GM21381 (cell line): ENCODE measurements at regions not wholly inside any gene's neighbourhood (a gene's known extent, or its start where the extent isn't known, plus 50 kb on each side); places are given as distances from the start of the nearest gene placed in this dataset.

Source experiments
- ATAC-seq: cut with Tn5 transposase; IDR thresholded peaks from one replicate; pipeline ENCODE4 v1.9.1; 2021; ENCODE audit warnings: mild to moderate bottlenecking, moderate library complexity; ENCODE audit not compliant: unreplicated experiment

DNA sequence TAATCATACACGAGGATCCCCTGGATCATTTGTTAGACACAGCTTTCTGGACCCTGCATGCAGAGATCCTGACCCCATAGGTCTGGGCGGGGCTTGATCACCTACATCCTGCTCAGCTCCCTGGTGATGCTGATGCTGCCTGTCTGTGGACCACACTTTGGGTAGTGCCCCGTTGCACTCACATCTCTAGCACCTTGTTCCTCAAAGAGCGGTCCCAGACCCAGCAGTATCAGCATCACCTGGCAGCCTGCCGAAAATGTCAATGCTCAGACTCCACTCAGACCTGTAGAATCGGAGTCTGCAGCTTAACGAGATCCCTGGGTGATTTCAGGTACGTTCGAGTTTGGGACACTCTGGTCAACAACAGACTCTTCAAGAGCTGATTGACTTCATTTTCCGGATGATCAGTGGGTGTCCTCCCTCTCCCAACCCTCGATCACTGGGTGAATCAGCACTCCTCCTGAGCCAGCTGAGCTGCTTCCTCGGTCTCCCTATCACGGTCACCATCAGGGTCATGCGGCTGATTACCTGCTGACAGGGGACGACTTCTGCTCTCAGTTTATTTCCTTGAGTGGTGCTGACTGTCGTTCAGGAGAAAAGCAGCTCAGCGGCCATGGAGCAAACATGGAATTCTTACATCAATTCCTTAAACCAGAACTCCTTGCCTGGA lies 150.6 kb upstream of the RAB12 start:
- ATAC-seq: no peak

DNA sequence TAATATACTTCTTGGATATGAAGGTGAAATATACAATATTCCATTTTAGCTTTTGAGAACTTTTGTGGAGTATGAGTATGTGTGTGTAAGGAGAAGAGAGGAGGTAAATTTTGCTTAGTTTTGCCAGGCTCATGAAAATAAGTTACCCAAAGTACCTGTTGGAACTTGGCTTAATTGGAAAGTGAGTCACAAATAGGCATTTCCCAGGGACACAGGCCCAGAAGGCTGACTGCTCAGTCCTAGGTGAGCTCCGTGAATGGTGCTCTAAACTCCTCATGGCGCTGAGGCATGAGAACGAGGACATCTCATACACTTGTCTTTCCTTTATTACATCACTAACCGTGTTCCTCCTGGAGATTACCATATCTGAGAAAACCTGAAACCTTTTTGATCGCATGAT lies 148.5 kb upstream of the RAB12 start:
- no peak for ATAC-seq

DNA sequence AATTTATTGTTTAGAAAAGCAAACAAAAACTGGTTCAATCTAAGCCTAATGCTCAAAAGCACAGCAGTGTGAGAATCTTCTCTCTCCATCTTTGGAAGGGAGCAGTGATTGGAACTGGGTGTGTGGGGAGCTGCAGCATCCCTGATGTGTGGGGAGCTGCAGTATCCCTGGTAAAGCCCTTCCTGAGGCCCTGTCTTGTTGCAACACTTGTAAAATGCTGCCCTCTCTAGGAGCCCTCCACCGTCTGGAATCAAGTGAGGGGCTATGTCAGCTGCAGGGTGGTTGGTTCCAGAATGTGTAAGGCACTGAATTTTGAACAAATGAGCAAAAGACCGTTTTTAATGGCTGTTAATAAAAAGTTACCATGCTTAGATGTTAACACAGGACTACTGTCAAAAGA lies 147.7 kb upstream of the RAB12 start:
- no peak for ATAC-seq

DNA sequence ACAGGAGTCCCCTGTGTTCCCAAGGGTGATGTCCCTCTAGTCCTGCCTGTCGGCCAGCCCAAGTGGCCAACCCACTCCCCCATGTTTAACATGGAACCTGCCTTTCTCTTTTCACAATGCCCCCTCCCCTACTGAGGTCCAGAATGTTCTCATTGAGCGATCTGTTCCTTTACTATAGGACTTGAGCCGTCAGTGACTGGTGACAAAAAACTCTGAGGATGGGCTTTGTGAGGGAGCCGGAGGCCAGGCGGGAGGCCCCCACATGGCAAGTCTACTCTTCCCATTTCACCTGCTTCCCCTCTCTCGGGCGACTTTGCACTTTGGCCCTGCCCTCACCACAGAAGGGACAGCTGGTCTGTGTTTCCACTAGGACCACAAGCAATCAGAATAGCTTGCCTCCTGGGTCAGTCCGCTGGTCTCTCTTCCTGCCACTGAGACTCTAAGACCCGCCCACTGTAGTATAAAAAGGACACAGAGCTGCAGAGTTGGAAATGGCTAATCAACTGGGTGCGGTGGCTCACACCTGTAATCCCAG lies 146.5 kb upstream of the RAB12 start:
- ATAC-seq: no peak

DNA sequence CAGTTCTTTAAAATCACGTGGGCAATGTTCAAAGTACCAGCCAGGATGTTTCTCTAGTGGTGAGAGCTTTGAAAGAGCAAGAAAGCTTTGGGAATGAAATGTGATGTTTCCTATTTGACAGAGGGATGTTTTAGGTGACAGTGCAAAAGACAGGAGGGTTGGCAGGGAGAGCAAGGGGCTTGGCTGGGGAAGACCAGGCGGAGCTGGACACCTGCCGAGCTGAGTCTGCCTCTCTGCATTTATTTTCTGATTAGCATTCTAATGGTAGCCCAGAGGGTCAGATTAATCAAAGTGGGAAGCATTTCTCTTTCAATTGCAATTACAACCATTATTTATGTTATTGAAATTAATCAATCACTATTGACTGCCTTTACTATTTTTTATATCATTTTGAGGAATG lies 145.4 kb upstream of the RAB12 start:
- no peak for ATAC-seq

DNA sequence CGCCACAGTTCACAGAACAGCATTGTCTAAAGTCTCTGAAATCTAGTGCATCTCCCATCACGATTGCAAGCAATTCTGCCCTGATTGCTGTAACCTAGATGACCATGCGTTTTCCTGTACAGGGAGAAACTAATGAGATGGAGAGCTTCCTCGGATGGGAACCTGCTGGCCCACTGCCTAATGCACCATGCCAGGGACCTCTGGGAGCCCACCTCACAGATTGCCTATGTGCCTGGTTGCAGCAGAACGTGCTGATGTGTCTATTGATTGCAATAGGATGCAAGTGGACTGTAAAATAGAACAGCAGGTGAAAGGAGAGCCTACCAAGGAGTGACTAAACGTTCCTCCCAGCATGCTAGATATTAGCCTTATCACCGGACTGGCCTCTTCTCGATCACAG lies 141.0 kb upstream of the RAB12 start:
- ATAC-seq: no peak

DNA sequence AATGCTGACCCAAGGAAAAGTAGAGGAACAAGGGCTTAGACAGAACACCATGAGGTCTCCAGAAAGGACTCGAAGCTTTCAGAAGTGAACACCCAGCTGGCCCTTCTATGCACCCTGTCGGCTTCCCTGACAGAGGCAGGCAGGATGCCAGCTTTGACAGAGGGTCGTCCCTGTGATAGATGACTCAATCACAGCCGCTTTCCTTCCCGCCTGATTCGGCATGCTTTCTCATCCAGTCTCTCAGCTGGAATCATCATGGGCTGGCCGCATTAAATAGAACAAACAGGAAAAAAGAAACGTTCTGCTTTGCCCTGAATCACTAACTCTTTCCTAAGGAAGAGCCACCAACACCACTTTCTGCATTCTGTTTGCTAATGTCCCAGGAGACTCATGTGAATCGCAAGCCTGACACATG lies 140.3 kb upstream of the RAB12 start:
- no peak for ATAC-seq

DNA sequence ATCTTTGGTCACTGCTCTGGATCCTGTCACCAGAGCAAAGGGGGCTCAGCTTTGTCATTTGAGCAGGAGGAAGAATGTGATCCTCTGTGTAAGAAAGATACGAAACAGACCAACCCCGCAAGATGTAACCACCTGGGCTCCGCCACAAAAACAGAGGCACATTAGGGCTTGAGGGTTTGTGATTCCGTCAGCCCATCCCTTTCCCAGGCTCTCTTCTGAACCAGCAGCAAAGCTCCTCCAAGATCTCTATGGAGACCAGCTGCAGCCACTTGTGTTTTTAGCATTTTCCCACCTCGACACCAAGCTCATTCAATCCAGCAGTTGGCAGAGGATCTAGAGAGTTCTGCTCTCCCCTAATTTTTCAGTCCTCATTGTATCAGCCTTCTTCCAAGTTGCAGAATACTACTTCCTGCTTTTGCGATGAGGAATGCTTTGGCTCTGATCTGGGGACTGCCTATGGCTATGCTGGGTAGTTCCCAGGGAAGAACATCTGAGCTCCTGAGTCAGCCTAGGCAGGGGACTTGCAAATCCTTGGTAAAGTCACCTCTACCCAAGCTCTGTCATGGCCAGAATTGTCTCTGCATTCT lies 139.6 kb upstream of the RAB12 start:
- no peak for ATAC-seq

DNA sequence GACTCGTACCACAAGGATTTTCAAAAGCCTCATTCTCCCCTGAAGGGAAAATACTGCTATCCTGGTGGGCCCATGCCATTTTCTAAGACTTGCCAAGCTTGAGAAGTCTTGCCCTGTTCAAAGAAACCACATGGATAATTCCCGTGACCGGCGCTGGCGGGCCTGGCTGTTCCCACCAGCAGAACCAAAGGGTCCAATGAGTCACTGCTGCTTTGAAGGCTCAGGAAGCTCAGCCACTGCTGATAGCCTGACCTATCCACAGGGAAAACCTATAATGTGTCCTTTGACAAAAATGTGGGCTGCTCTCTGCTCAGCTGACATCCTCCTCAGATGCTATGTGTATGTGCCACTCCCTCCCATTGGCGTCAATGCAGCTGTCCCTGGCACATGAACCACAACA lies 137.9 kb upstream of the RAB12 start:
- no peak for ATAC-seq

DNA sequence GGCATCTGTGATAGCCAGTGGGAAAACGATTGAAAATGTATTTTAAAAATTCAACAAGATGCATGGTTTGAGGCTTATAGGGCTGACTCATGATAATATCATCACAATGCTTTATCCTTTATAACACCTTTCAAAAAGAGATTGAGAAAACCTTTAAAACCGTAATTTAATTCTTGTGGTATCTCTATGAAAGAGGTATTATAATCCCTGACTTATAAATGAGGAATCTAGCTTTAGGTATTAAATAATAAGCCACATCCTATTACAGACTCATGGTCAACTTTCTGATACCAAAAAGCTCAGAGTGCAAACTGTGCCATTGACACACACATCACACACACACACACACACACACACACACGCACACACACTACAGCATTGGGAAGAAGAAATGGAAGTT lies 134.6 kb upstream of the RAB12 start:
- no peak for ATAC-seq

DNA sequence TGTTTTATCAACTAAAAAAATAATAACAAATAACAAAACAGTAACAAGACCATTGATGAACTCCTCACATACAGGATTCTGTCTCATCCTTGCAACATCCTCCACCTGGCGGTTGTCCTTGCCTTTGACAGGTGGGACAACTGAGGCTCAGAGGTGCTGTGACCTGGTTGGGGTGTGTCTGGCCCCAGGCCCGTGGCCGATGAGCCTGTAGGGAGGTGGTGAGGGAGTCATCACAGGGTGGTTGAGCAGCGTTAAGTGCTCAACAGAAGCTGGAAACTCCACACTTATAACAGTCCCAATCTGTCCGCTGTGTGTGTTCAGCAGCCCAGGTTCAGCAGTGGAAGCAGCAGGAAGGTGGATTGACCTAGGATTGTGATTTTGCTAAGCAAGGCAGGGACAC lies 131.6 kb upstream of the RAB12 start:
- ATAC-seq: no peak

DNA sequence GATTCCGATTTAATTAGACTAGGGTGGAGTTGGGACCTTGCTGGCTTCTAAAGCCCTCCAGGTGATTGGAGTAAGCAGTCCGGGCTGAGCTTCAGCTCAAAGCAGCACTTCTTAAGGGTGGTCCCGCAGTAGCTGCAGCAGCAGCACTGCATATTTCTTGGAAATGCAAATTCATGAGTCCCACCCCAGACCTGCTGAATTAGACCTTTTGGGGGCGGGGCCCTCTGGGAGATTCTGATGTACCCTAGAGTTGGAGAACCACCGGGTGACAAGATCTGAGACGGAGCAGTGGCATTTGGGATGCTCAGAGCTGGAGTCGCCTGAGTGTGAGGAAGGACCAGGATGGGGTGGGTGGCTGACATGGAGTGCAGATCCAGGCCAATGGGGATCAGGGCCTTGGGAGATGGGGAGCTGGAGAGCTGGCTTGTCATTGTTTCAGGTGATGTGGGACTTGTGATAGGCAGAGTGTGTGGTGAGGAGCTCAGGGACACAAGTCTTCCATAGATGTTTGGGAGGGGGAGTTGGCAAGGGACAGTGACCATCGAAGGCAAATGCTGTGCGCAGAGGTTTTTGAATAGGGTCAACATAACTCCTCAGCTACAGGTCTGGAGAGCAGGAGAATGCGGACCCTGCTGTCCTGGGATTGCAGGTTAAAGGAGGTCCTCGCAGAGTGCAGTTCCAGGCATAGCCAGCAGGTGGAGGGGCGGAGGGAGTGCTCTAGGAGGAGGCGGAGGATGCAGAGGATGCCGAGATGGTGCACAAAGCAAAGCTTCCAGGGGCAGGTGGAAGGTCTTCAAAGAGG lies 130.9 kb upstream of the RAB12 start:
- ATAC-seq: peak; percentile 77

DNA sequence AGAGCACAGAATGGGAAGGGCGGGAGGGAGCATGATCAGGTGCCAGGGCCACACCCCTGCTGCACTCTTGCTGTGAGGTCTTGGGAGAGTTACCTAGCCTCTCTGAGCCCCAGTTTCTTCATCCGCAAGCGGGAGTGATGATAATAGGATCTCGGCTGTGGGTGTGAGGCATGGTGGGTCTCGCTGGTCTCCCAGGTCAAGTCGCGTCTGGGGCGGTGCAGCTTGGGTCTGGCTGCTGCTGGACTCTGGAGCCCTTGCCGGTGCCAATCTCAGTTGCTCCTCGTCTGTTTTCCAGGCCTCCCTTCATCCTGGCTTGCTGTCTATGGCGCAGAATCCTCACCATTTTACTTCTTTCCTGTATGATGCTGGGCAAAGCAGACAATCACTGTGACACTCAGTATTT lies 130.3 kb upstream of the RAB12 start:
- ATAC-seq: no peak

DNA sequence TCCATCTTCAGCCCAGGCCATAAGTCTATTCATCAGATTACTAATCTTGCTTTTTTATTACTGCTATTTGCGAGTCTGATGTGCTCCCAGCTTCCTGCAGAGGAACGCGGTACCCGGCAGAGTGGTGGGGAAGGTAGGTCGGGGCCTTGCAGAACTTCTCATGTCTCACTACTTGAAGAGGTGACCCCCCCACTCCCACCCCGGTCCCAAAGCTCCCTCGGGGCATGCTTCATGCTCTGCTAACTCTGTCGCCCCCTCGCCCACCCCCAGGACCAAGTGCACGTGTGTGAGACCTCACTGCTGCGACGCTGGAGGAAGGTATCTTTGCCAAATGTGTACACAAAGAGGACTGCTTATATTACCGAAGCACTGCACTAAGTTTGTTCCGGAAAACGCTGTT lies 129.4 kb upstream of the RAB12 start:
- ATAC-seq: no peak

DNA sequence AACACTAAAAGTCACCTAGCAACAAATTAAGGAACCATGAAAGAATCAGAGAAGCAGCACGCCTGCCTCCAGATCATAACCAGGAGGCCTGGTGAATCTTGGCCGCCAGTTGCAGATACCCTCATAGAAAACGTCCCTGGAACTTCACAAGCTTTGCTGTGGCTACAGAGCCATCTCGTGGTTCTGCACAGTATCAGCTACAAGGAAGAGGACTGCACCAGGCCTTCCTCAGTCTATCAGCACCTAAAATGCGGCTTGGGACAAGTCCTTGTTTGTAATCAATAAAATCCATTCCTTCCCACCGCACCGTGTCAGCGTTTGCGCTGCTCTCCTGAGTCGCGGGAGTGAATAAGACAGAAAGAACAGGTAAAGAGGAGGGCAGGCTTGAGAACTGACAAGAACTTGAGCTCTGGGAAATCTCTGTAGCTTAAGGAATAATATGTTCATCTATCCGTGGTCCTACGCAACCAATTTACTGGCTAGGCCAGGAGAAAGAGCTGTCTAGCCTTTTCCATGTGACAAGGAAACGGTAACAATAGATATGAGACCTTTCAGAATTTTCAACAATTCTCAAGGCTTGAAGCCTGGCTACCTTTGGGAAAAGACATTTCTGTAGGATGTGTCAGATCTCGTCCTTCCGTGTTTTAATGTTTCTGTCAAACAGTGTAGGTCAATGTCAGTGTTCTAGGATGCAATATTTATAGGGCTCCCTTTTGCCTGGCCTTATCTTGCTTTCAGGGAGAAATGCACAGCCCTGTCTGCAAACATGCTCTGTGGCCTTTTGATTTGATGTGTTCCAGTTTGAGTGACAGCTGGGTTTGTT lies 128.5 kb upstream of the RAB12 start:
- no peak for ATAC-seq

DNA sequence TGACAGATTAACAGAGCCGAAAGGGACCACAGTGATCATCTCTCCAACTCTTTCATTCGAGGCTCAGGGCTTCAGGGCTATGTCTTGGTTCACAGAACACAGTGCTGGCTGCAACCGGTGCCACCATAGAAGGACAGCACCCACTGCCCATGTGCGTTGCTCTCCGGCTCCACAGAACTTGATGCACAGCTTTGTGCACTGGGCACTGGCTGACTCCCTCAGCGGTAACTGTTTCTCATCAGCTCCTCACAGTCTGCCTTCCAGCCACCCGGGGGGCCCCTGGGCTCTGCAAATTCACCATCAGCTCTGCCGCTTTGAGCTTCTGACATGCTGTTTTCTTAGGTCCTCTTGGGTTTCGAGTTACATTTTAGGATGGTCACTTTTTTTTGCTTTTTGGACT lies 124.3 kb upstream of the RAB12 start:
- ATAC-seq: no peak

DNA sequence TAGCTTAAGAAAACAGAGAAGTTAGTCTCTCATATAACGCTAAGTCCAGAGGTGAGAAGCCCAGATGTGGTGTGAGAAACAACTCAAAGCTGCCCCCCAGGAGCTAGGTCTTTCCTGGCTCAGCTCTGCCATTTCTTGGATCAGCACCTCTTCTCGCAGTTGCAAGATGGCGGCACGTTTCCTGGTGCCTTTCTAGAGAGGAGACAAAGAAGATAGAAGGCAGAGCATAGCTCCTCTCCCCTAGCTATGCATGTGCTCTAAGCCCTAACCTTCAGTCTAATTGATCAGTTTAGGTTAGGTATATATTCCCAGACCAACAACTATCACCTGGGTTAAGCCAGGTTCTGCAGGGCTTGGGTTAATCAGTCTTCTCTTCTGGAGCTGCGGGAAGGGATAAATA lies 119.5 kb upstream of the RAB12 start:
- ATAC-seq: no peak

DNA sequence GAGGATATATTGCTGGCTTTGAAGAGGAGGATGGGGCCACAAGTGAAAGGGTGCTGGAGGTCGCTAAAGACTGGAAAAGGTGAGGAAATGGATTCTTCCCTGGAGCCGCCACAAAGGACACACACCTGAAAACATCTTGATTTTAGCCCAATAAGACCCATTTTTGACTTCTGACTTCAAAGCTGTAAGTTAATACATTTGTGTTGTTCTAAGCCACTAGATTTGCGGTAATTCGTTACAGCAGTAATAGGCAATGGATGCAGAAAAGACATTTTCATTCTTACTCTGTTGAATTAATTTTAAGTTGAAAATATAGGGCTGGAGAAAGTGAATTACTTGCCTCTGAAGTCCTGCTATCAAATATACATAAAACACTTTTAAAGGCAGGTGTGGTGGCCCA lies 117.7 kb upstream of the RAB12 start:
- no peak for ATAC-seq

DNA sequence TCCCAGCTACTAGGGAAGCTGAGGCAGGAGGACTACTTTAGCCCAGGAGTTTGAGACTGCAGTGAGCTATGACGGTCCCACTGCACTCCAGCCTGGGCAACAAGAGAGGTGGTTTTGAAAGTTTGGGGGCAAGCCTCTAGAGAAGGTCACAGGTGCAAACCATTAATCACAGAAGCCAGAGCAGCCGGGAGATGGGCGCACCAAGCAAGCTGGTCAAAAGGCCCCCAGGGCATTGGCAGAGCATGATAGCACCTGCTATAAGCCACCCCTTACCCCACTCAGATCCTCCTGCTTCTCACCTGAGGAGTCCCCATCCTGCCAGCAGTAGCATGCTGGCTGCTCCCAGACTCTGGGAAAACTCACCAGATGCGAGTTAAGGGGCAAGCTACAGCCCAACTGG lies 116.1 kb upstream of the RAB12 start:
- ATAC-seq: no peak

DNA sequence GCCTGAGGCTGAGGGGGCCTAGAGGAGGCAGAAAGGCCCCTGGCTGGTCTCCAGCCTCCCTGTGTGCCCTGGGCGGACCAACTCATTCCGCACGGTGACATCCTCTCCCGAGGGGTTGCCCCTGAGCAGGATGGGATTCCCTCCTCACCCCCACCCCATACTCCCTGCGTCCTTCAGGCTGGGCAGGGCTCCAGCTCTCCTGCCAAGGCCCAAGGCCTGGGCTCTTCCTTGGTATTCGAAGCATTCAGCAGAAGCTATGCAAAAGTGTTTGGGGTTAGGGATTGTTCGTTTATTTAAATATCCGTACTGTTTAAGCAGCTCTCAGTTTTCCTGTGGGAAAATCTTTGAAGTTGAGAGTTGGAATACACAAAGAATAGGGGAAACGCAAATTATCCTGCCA lies 113.1 kb upstream of the RAB12 start:
- no peak for ATAC-seq

DNA sequence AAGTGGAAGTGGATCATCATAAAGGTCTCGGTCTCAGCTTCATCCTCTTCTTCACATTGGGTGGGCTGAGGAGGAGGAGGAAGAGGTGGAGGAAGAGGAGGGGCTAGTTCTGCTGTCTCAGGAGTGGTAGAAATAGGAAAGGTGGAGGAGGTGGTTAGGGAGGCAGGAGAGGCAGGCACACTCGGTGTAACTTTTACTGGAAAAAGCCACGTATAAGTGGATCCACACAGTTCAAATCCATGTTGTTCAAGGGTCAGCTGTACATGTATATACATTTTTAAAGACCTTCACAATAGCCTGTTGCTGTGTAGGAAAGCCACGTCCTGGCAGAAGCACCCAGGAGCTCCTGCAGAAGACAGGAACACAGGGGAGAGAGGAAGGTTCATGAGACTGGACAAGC lies 110.3 kb upstream of the RAB12 start:
- ATAC-seq: no peak
